ENCODE measurements at regions not wholly inside any gene's neighbourhood (a gene's known extent, or its start where the extent isn't known, plus 50 kb on each side); places are given as distances from the start of the nearest gene placed in this dataset.

DNA sequence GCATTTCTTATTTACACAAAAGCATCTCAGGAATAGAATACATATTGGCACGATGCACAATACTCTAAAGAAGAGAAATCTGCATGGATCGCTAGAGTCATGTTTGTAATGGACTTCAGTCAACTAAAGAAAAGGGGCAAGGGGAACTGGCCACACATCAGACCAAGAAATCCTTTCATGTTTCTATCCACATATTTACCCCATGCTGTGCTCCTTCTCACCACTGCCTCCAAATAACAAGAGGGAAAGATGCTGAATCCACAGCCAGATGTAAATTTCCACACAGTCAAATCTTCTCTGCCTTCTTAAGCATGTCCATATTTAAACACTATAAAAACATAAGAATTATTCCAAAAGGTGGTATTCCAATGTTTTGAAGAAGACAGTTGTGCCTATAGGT lies 67.6 kb downstream of the COX18 start:
- DNase-seq (ENCODE audit: low spot score): no peak
- H3K4me3 ChIP-seq: no peak overlapping the region
- H3K4me1 ChIP-seq: no peaks in the 10 kb centered on the region
- H3K27ac ChIP-seq: no peak overlapping the region
- TF ChIP-seq, protein P1, sequence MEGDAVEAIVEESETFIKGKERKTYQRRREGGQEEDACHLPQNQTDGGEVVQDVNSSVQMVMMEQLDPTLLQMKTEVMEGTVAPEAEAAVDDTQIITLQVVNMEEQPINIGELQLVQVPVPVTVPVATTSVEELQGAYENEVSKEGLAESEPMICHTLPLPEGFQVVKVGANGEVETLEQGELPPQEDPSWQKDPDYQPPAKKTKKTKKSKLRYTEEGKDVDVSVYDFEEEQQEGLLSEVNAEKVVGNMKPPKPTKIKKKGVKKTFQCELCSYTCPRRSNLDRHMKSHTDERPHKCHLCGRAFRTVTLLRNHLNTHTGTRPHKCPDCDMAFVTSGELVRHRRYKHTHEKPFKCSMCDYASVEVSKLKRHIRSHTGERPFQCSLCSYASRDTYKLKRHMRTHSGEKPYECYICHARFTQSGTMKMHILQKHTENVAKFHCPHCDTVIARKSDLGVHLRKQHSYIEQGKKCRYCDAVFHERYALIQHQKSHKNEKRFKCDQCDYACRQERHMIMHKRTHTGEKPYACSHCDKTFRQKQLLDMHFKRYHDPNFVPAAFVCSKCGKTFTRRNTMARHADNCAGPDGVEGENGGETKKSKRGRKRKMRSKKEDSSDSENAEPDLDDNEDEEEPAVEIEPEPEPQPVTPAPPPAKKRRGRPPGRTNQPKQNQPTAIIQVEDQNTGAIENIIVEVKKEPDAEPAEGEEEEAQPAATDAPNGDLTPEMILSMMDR (IDR thresholded peaks at IDR 0.05): no peak
- no peaks in the 10 kb centered on the region for H3K36me3 ChIP-seq
- no peaks in the 10 kb centered on the region for H3K27me3 ChIP-seq
- H3K9me3 ChIP-seq: no peaks in the 10 kb centered on the region

DNA sequence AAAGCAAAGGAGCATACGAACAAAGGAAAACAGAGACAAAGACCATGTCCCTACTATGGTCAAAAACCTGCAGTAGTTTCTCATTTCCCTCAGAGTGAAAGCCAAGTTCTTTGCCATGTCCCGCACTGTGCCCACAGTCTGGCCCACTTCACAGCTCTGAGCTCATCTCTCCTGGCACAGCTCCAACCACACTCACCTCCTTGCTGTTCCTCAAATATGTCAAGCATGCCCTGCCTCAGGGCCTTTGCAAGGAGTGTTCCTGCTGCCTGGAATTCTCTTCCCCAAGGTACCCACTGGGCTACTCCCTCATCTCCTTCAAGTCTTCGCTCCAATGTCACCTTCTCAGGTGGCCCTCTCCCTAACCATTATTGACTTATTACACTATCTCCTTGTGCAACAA lies 72.1 kb downstream of the COX18 start:
- no peak overlapping the region for H3K27ac ChIP-seq
- H3K9me3 ChIP-seq: no peaks in the 10 kb centered on the region
- no peak overlapping the region for H3K4me3 ChIP-seq
- H3K4me1 ChIP-seq: no peaks in the 10 kb centered on the region
- TF ChIP-seq, protein P1 (IDR thresholded peaks at IDR 0.05): no peak
- H3K27me3 ChIP-seq: no peaks in the 10 kb centered on the region
- DNase-seq (ENCODE audit: low spot score): no peak
- no peaks in the 10 kb centered on the region for H3K36me3 ChIP-seq

DNA sequence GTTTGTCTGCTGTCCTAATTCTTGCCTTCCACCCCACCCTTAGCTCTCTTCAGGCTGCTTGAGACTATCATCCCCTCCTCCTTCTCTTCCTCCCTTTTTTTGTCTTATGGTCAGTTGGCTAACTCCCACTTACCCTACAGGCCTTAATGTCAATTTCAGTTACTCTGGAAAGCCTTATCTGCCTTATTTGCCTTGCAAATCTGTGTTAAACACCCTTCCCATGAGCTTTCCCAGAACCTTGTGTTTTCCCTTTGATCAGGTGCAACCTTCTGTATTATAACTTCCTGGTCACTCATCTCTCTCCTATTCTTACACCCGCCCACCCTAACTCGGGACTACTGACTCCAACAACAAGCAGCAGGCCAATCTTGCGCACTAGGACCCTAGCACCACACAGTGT lies 74.8 kb downstream of the COX18 start:
- TF ChIP-seq, protein P1 (IDR thresholded peaks at IDR 0.05): no peak
- H3K27me3 ChIP-seq: no peaks in the 10 kb centered on the region
- no peak for DNase-seq (ENCODE audit: low spot score)
- H3K4me1 ChIP-seq: no peaks in the 10 kb centered on the region
- no peak overlapping the region for H3K27ac ChIP-seq
- no peak overlapping the region for H3K4me3 ChIP-seq
- H3K36me3 ChIP-seq: no peaks in the 10 kb centered on the region
- H3K9me3 ChIP-seq: no peaks in the 10 kb centered on the region

- no peak for DNase-seq (ENCODE audit: low spot score)
- TF ChIP-seq, protein P1 (IDR thresholded peaks at IDR 0.05): no peak
- no peaks in the 10 kb centered on the region for H3K9me3 ChIP-seq
- H3K4me1 ChIP-seq: no peaks in the 10 kb centered on the region
- H3K4me3 ChIP-seq: no peak overlapping the region
- H3K27me3 ChIP-seq: no peaks in the 10 kb centered on the region
- no peaks in the 10 kb centered on the region for H3K36me3 ChIP-seq
- H3K27ac ChIP-seq: no peak overlapping the region
Measured at GRCh38 chr4:72993876-72994275, 75.6 kb downstream of the COX18 start.

- Histone ChIP-seq H3K4me3 (no peak overlapping the region), H3K4me1 (no peaks in the 10 kb centered on the region), H3K27ac (no peak overlapping the region), H3K27me3 (no peaks in the 10 kb centered on the region), H3K36me3 (no peaks in the 10 kb centered on the region), H3K9me3 (no peaks in the 10 kb centered on the region)
- TF ChIP-seq, protein P1 (IDR thresholded peaks at IDR 0.05): no peak
- DNase-seq (ENCODE audit: low spot score): no peak
Measured at GRCh38 chr4:72991873-72992272, 77.6 kb downstream of the COX18 start.

Measured in right atrium auricular region (tissue), 2 donors.